ENCODE measurements at regions not wholly inside any gene's neighbourhood (a gene's known extent, or its start where the extent isn't known, plus 50 kb on each side); places are given as distances from the start of the nearest gene placed in this dataset.

DNA sequence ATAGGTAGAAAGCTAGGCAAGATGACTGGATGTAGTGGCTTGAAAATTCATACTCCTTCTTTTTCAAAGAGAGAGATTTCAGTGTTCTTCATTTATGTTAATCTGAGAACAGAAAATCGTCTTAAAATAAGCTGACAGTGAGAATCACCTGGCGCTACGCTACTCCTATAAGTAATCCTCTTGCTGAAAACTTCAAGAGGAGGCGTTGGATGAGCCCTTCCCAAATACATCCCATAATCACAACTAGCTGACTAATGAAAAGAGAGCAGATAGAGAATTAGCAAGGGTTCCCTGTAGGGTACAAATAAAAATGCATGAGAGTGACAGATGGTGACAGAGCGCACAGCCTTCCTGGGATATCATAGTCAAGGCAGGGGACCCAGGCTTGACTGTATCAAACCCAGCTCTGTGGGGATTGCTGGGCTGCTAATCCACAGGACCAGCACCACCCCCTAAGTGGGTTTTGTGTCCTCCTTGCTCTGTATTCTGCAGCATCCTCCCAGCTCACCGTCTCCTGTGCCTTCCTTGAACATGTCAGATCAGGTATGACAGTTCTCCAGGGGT lies 280.2 kb downstream of the SP3 start:
- ChIA-PET CTCF (no interaction called here), POLR2A (no interaction called here)
- Mint-ChIP-seq H3K27me3 (no peaks in the 10 kb centered on the region), H3K36me3 (ENCODE audit: low read depth) (no peaks in the 10 kb centered on the region), H3K4me3 (no peak overlapping the region), H3K9me3 (ENCODE audit: low read depth) (no peaks in the 10 kb centered on the region), H3K27ac (no peak overlapping the region), H3K4me1 (no peaks in the 10 kb centered on the region)
- ATAC-seq (no peak), DNase-seq (no peak)
- intact Hi-C loops (cut with DNase I, micrococcal nuclease): no loop called here

DNA sequence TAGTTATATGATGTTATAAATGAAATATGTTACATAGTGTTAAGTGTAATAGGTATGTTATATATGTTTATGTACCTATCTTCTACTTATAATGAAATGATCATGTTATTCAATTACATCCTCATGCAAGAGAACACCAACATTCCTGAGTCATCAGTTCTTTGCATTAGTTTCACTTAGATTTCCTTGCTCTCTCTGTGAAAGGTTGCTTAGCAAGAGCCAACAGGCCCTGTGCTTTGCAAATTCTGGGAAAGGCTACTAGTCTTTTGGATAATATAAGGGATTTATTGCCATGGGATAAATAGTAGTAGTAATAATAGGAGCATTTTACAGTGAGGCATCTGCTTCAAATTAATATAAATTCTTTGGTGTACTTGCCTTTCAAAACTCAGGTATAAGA lies 274.8 kb downstream of the SP3 start:
- DNase-seq (no peak), ATAC-seq (no peak)
- intact Hi-C loops (cut with DNase I, micrococcal nuclease): no loop called here
- Mint-ChIP-seq H3K27ac (no peak overlapping the region), H3K4me1 (no peaks in the 10 kb centered on the region), H3K9me3 (ENCODE audit: low read depth) (no peaks in the 10 kb centered on the region), H3K36me3 (ENCODE audit: low read depth) (no peaks in the 10 kb centered on the region), H3K4me3 (no peak overlapping the region), H3K27me3 (peaks cover 3% of the 10 kb centered on the region)
- ChIA-PET CTCF (no interaction called here), POLR2A (no interaction called here)

DNA sequence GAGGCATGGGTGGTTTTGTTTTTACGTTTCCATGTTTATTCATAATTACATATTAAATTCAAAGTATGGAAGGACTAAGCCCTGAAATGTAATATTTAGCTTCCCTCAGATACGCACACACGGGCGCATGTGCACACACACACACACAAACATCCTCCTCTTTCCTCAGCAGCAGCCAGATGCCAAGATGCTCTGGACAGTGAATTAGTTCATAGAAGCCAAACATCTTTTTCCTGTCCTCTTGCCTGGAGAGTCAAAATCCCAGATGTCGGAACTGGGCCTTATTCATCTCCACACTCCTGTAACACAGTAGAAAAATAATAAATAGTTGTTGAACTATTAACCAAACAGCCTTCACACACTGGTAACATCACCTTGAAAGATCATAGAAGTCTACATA lies 273.1 kb downstream of the SP3 start:
- no peak for DNase-seq
- ChIA-PET POLR2A (no interaction called here), CTCF (no interaction called here)
- Mint-ChIP-seq H3K27me3 (peaks cover 5% of the 10 kb centered on the region), H3K36me3 (ENCODE audit: low read depth) (no peaks in the 10 kb centered on the region), H3K4me1 (no peaks in the 10 kb centered on the region), H3K27ac (no peak overlapping the region), H3K4me3 (no peak overlapping the region), H3K9me3 (ENCODE audit: low read depth) (no peaks in the 10 kb centered on the region)
- no peak for ATAC-seq
- intact Hi-C loops (cut with DNase I, micrococcal nuclease): no loop called here

- H3K9me3 Mint-ChIP-seq (ENCODE audit: low read depth): no peaks in the 10 kb centered on the region
- ATAC-seq (no peak), DNase-seq (no peak)
- no peaks in the 10 kb centered on the region for H3K36me3 Mint-ChIP-seq (ENCODE audit: low read depth)
- H3K4me3 Mint-ChIP-seq: no peak overlapping the region
- intact Hi-C loops (cut with DNase I, micrococcal nuclease): no loop called here
- no peaks in the 10 kb centered on the region for H3K4me1 Mint-ChIP-seq
- CTCF ChIA-PET: interaction anchor here (0.7 kb wide), 1 partner anchor 685 kb away, joined by 3 read pairs; no protein-coding TSS in a partner anchor
- peaks cover 5% of the 10 kb centered on the region for H3K27me3 Mint-ChIP-seq
- H3K27ac Mint-ChIP-seq: no peak overlapping the region
- POLR2A ChIA-PET: no interaction called here
Measured at GRCh38 chr2:173693044-173693589, 272.1 kb downstream of the SP3 start.

DNA sequence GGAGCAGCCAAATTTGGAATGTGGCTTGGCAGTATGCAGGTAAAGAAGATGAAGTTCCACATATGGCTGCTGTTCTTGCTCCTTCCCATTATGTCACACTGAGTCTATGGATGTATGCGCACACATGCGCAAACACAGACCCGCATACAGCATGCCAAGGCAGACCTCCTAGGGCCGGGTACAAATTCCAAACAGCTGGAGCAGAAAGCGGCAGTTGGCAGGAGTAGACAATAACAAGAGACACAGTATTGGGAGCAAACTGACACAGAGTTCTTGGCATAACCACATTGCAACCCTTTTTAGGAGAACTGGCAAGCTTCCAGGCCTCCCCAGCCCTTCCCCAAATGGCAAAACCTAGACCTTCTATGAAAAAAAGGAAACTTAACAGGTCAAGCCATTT lies 268.9 kb downstream of the SP3 start:
- intact Hi-C loops (cut with DNase I, micrococcal nuclease): no loop called here
- ATAC-seq (no peak), DNase-seq (no peak)
- ChIA-PET POLR2A (no interaction called here), CTCF (no interaction called here)
- H3K27ac Mint-ChIP-seq: no peak overlapping the region
- no peaks in the 10 kb centered on the region for H3K4me1 Mint-ChIP-seq
- H3K9me3 Mint-ChIP-seq (ENCODE audit: low read depth): no peaks in the 10 kb centered on the region
- H3K36me3 Mint-ChIP-seq (ENCODE audit: low read depth): no peaks in the 10 kb centered on the region
- H3K4me3 Mint-ChIP-seq: no peak overlapping the region
- H3K27me3 Mint-ChIP-seq: peaks cover 2% of the 10 kb centered on the region

DNA sequence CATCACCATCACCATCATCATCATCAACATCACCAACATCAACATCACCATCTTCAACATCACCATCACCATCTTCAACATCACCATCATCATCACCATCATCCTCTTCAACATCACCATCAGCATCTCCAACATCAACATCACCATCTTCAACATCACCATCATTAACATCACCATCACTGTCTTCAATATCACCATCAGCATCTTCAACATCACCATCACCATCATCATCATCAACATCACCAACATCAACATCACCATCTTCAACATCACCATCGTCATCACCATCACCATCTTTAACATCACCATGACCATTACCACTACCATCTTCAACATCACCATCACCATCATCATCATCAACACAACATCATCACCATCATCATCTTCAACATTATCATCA lies 267.2 kb downstream of the SP3 start:
- Mint-ChIP-seq H3K9me3 (ENCODE audit: low read depth) (no peaks in the 10 kb centered on the region), H3K4me1 (no peaks in the 10 kb centered on the region), H3K27ac (no peak overlapping the region), H3K36me3 (ENCODE audit: low read depth) (no peaks in the 10 kb centered on the region), H3K27me3 (peaks cover 2% of the 10 kb centered on the region), H3K4me3 (no peak overlapping the region)
- DNase-seq (no peak), ATAC-seq (no peak)
- ChIA-PET POLR2A (no interaction called here), CTCF (no interaction called here)
- intact Hi-C loops (cut with DNase I, micrococcal nuclease): no loop called here

DNA sequence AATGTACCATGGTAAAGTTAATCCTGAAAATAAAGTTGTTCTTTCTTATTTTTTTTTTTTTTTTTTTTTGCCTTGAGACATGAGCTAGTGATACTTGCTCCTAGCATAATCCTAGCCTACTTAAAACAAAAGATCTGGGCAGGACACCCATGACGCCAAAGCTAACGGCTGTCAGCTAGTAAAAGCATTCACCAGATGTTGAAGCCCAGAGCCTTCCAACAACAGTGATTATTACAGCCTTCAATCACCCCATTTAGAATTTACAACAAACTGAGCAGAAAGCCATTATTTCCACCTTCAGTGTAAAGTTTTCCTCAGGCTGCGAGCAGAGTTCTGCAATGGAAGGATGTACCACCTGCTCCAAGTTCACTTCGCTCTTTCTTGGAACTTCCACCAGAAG lies 259.5 kb downstream of the SP3 start:
- ChIA-PET CTCF (no interaction called here), POLR2A (no interaction called here)
- intact Hi-C loops (cut with DNase I, micrococcal nuclease): no loop called here
- no peak for DNase-seq
- H3K27ac Mint-ChIP-seq: no peak overlapping the region
- H3K27me3 Mint-ChIP-seq: no peaks in the 10 kb centered on the region
- no peaks in the 10 kb centered on the region for H3K36me3 Mint-ChIP-seq (ENCODE audit: low read depth)
- no peak overlapping the region for H3K4me3 Mint-ChIP-seq
- peaks cover 2% of the 10 kb centered on the region for H3K9me3 Mint-ChIP-seq (ENCODE audit: low read depth)
- no peaks in the 10 kb centered on the region for H3K4me1 Mint-ChIP-seq
- ATAC-seq: no peak

DNA sequence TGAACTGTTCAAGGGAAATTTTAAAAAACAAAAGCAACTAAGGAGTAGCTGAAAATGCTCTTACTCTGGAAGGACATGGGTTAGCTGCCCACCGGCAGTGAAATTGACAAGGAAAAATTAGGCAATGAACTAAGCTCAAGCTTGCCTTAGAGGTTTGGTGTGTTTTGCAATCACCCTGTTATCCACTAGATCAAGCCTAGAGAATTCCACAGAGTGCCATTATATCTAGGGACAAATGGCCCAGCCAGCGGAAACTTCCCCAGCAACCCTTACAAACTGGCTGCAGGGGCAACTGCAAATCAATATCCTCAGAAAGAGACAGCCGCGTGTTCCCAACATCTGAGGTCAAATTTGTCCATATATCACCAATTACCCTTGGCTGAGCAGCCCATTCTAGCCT lies 258.2 kb downstream of the SP3 start:
- Mint-ChIP-seq H3K27me3 (no peaks in the 10 kb centered on the region), H3K9me3 (ENCODE audit: low read depth) (peaks cover 2% of the 10 kb centered on the region), H3K36me3 (ENCODE audit: low read depth) (no peaks in the 10 kb centered on the region), H3K4me3 (no peak overlapping the region), H3K27ac (no peak overlapping the region), H3K4me1 (no peaks in the 10 kb centered on the region)
- CTCF ChIA-PET: no interaction called here
- DNase-seq: no peak
- POLR2A ChIA-PET: no interaction called here
- intact Hi-C loops (cut with DNase I, micrococcal nuclease): no loop called here
- no peak for ATAC-seq

- no peak overlapping the region for H3K27ac Mint-ChIP-seq
- no peaks in the 10 kb centered on the region for H3K36me3 Mint-ChIP-seq (ENCODE audit: low read depth)
- H3K4me3 Mint-ChIP-seq: no peak overlapping the region
- H3K4me1 Mint-ChIP-seq: no peaks in the 10 kb centered on the region
- H3K27me3 Mint-ChIP-seq: no peaks in the 10 kb centered on the region
- ChIA-PET POLR2A (no interaction called here), CTCF (no interaction called here)
- no peak for ATAC-seq
- intact Hi-C loops (cut with DNase I, micrococcal nuclease): no loop called here
- no peak for DNase-seq
- H3K9me3 Mint-ChIP-seq (ENCODE audit: low read depth): peaks cover 2% of the 10 kb centered on the region
Measured at GRCh38 chr2:173708806-173709205, 256.4 kb downstream of the SP3 start.

DNA sequence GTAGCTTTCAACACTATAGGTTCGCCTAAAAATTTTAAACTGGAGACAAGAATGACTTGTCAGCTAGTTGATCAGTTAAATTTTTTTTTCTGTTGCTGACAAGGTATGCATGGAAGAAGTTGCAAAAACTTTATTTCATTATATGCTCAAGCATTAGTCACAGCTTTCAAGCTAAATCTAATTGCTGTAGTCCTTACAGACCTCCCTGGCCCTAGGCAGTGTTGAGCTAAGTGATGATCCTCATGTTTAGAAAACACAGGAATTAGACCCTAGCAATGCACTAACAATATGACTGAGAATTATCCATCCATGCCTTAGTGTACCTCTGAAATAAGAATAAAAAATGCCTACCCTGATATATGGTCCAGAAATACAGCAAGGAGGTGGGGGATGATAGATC lies 253.4 kb downstream of the SP3 start:
- Mint-ChIP-seq H3K4me3 (no peak overlapping the region), H3K9me3 (ENCODE audit: low read depth) (no peaks in the 10 kb centered on the region), H3K27ac (no peak overlapping the region), H3K36me3 (ENCODE audit: low read depth) (no peaks in the 10 kb centered on the region), H3K4me1 (no peaks in the 10 kb centered on the region), H3K27me3 (peaks cover 12% of the 10 kb centered on the region)
- ChIA-PET CTCF (no interaction called here), POLR2A (no interaction called here)
- ATAC-seq (no peak), DNase-seq (no peak)
- intact Hi-C loops (cut with DNase I, micrococcal nuclease): no loop called here

- ATAC-seq (no peak), DNase-seq (no peak)
- Mint-ChIP-seq H3K4me1 (no peaks in the 10 kb centered on the region), H3K27me3 (peaks cover 27% of the 10 kb centered on the region), H3K4me3 (no peak overlapping the region), H3K36me3 (ENCODE audit: low read depth) (no peaks in the 10 kb centered on the region), H3K9me3 (ENCODE audit: low read depth) (no peaks in the 10 kb centered on the region), H3K27ac (no peak overlapping the region)
- intact Hi-C loops (cut with DNase I, micrococcal nuclease): no loop called here
- ChIA-PET CTCF (no interaction called here), POLR2A (no interaction called here)
Measured at GRCh38 chr2:173713904-173714555, 251.1 kb downstream of the SP3 start.

- POLR2A ChIA-PET: no interaction called here
- no peak for DNase-seq
- no peak for ATAC-seq
- intact Hi-C loops (cut with DNase I, micrococcal nuclease): no loop called here
- H3K27ac Mint-ChIP-seq: no peak overlapping the region
- no peak overlapping the region for H3K4me3 Mint-ChIP-seq
- no peaks in the 10 kb centered on the region for H3K36me3 Mint-ChIP-seq (ENCODE audit: low read depth)
- H3K4me1 Mint-ChIP-seq: no peaks in the 10 kb centered on the region
- CTCF ChIA-PET: interaction anchor here (0.7 kb wide), 1 partner anchor 914 kb away, joined by 3 read pairs; no protein-coding TSS in a partner anchor
- H3K9me3 Mint-ChIP-seq (ENCODE audit: low read depth): no peaks in the 10 kb centered on the region
- H3K27me3 Mint-ChIP-seq: peaks cover 27% of the 10 kb centered on the region
Measured at GRCh38 chr2:173715441-173715840, 249.7 kb downstream of the SP3 start.

Data from activated CD4-positive, alpha-beta T cell treated with anti-CD3 and anti-CD28 coated beads for 36 hours (primary cell).